ENCODE measurements at regions not wholly inside any gene's neighbourhood (a gene's known extent, or its start where the extent isn't known, plus 50 kb on each side); places are given as distances from the start of the nearest gene placed in this dataset.

DNA sequence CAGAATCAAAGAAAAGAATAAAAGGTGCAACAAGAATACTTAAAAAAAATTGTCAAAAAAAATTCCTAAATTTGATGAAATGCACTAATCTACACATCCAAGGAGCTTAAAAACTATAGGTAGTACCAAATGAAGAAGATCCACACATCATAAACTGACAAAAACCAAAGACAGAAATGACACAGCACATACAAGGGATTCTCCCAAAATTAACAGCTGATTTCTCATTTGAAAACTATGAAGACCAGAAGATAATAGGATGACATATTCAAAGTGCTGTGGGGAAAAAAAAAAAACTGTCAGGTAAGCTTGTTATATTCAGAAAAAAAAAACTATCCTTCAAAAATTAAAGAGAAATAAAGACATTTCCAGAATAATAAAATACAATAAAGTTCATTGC lies 618.2 kb downstream of the TNS3 start:
- Mint-ChIP-seq H3K4me1 (ENCODE audit: unreplicated experiment) (peaks cover 2% of the 10 kb centered on the region), H3K4me3 (ENCODE audit: unreplicated experiment) (no peak overlapping the region), H3K36me3 (ENCODE audit: unreplicated experiment) (peaks cover 26% of the 10 kb centered on the region), H3K9me3 (ENCODE audit: unreplicated experiment) (peaks cover 58% of the 10 kb centered on the region), H3K27me3 (ENCODE audit: unreplicated experiment) (no peaks in the 10 kb centered on the region), H3K27ac (ENCODE audit: unreplicated experiment) (no peak overlapping the region)
- TF ChIP-seq, protein P1, sequence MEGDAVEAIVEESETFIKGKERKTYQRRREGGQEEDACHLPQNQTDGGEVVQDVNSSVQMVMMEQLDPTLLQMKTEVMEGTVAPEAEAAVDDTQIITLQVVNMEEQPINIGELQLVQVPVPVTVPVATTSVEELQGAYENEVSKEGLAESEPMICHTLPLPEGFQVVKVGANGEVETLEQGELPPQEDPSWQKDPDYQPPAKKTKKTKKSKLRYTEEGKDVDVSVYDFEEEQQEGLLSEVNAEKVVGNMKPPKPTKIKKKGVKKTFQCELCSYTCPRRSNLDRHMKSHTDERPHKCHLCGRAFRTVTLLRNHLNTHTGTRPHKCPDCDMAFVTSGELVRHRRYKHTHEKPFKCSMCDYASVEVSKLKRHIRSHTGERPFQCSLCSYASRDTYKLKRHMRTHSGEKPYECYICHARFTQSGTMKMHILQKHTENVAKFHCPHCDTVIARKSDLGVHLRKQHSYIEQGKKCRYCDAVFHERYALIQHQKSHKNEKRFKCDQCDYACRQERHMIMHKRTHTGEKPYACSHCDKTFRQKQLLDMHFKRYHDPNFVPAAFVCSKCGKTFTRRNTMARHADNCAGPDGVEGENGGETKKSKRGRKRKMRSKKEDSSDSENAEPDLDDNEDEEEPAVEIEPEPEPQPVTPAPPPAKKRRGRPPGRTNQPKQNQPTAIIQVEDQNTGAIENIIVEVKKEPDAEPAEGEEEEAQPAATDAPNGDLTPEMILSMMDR (IDR thresholded peaks at IDR 0.05): no peak
- no peak for DNase-seq (ENCODE audit: extremely low spot score, unreplicated experiment)

DNA sequence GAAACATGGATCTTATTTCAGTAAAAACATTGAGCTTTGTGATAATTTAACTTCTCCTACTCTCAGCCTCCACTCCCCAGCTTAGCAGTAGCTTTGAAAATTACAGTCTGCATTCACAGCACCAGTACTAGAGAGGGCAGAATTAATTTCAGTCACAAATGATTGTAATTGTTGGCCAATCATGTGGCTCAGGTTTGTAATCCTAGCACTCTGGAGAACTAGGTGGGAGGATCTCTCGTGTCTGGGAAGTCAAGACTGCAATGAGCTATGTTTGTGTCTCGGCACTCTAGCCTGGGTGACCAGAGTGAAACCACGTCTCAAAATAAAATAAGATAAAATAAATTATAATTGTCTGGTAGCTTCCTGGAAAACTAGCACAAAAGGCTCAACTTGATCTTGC lies 620.9 kb downstream of the TNS3 start:
- H3K4me1 Mint-ChIP-seq (ENCODE audit: unreplicated experiment): peaks cover 2% of the 10 kb centered on the region
- peaks cover 43% of the 10 kb centered on the region for H3K9me3 Mint-ChIP-seq (ENCODE audit: unreplicated experiment)
- H3K36me3 Mint-ChIP-seq (ENCODE audit: unreplicated experiment): peaks cover 23% of the 10 kb centered on the region
- TF ChIP-seq, protein P1 (IDR thresholded peaks at IDR 0.05): no peak
- H3K4me3 Mint-ChIP-seq (ENCODE audit: unreplicated experiment): no peak overlapping the region
- DNase-seq (ENCODE audit: extremely low spot score, unreplicated experiment): no peak
- no peaks in the 10 kb centered on the region for H3K27me3 Mint-ChIP-seq (ENCODE audit: unreplicated experiment)
- no peak overlapping the region for H3K27ac Mint-ChIP-seq (ENCODE audit: unreplicated experiment)

DNA sequence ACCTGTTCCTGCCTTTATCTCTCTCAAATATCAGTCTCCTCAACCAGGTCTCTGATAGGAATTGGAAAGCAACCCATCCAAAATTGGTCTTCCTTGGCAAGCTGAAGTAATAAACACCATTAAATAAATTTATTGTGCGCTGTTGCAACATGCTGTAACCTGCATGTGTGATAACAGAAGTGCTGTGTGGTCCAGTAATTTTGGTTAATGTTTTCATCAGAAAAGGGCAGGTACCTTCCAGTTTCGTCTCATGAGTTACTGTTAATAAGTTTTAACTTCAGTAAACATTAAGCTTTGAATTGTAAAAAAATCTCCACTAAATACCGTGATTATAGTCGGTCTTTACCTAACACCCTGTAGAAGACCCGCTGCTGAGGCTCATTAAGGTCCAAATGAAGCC lies 624.7 kb downstream of the TNS3 start:
- Mint-ChIP-seq H3K9me3 (ENCODE audit: unreplicated experiment) (peaks cover 17% of the 10 kb centered on the region), H3K4me3 (ENCODE audit: unreplicated experiment) (no peak overlapping the region), H3K4me1 (ENCODE audit: unreplicated experiment) (peaks cover 2% of the 10 kb centered on the region), H3K27ac (ENCODE audit: unreplicated experiment) (no peak overlapping the region), H3K36me3 (ENCODE audit: unreplicated experiment) (peaks cover 3% of the 10 kb centered on the region), H3K27me3 (ENCODE audit: unreplicated experiment) (no peaks in the 10 kb centered on the region)
- no peak for DNase-seq (ENCODE audit: extremely low spot score, unreplicated experiment)
- TF ChIP-seq, protein P1 (IDR thresholded peaks at IDR 0.05): no peak

DNA sequence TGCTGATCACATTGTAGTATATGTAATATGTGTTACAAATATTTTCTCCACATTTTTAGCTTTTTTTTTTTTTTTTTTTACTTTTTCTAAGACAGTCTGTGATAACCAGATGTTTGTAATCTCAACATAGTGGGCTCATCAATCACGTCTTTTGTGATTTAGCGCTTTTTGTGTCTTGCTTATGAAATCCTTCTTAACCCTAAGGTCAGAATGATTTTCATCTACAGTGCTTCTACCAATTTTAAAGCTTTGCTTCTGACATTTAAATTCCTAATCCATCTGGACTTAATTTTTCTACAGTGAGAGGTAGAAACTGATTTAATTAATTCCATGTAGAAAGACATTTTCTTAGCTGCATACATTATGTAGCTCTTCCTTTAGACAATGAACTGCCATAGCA lies 626.4 kb downstream of the TNS3 start:
- Mint-ChIP-seq H3K27me3 (ENCODE audit: unreplicated experiment) (no peaks in the 10 kb centered on the region), H3K4me3 (ENCODE audit: unreplicated experiment) (no peak overlapping the region), H3K27ac (ENCODE audit: unreplicated experiment) (no peak overlapping the region), H3K4me1 (ENCODE audit: unreplicated experiment) (no peaks in the 10 kb centered on the region), H3K9me3 (ENCODE audit: unreplicated experiment) (peaks cover 15% of the 10 kb centered on the region), H3K36me3 (ENCODE audit: unreplicated experiment) (no peaks in the 10 kb centered on the region)
- no peak for DNase-seq (ENCODE audit: extremely low spot score, unreplicated experiment)
- TF ChIP-seq, protein P1 (IDR thresholded peaks at IDR 0.05): no peak

DNA sequence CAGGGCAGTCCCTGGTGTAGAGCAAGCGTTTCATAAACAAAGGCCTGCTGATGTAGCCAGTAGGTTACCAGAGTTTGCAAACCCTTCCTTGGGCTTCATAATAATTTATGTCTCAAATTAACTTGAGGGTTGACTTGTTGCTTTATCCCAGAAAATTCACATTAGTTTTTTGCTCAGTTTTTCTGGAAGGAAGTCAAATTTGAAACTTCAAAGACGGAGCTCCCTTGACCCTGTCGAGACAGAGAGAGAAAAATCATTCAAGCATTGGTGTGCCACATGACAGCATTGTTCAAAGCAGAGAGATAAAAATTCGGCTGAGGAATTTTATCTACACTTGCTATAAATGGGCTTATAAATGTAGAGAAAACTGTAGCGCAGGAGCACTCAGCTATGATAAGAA lies 627.7 kb downstream of the TNS3 start:
- DNase-seq (ENCODE audit: extremely low spot score, unreplicated experiment): no peak
- TF ChIP-seq, protein P1 (IDR thresholded peaks at IDR 0.05): no peak
- H3K36me3 Mint-ChIP-seq (ENCODE audit: unreplicated experiment): no peaks in the 10 kb centered on the region
- no peak overlapping the region for H3K27ac Mint-ChIP-seq (ENCODE audit: unreplicated experiment)
- H3K4me1 Mint-ChIP-seq (ENCODE audit: unreplicated experiment): no peaks in the 10 kb centered on the region
- peaks cover 2% of the 10 kb centered on the region for H3K9me3 Mint-ChIP-seq (ENCODE audit: unreplicated experiment)
- H3K4me3 Mint-ChIP-seq (ENCODE audit: unreplicated experiment): no peak overlapping the region
- no peaks in the 10 kb centered on the region for H3K27me3 Mint-ChIP-seq (ENCODE audit: unreplicated experiment)
